ENCODE measurements at regions not wholly inside any gene's neighbourhood (a gene's known extent, or its start where the extent isn't known, plus 50 kb on each side); places are given as distances from the start of the nearest gene placed in this dataset.
A peak's percentile ranks its signal among the peaks of the same experiment; 100 is the strongest.

DNA sequence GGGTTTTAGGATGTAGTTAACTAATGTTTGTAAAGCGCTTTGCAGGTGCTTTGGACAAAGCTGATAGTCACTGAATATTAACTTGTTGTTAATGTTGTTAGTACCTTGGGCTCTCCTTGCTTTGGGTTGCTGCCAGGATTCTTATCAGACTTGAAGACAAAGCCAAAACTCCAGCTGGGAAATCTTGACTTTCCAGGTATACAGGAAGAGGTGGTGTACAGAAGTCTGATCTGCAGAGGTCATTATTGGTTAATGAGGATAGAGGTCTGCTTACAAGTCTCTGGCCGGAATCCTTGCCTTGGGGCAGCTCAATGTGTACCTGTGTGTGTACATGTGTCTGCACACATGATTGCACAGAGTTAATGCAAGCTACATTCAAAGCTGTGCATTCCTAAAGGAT is 96.0 kb upstream of the POU3F1 start:
- H3K4me3 ChIP-seq: no peak overlapping the region
- peaks cover 29% of the 10 kb centered on the region for H3K4me1 ChIP-seq
- H3K36me3 ChIP-seq: no peaks in the 10 kb centered on the region
- no peak overlapping the region for H3K27ac ChIP-seq
- no peaks in the 10 kb centered on the region for H3K27me3 ChIP-seq
- peaks cover 7% of the 10 kb centered on the region for H3K9me3 ChIP-seq (replicated peaks)
- no peak for DNase-seq

DNA sequence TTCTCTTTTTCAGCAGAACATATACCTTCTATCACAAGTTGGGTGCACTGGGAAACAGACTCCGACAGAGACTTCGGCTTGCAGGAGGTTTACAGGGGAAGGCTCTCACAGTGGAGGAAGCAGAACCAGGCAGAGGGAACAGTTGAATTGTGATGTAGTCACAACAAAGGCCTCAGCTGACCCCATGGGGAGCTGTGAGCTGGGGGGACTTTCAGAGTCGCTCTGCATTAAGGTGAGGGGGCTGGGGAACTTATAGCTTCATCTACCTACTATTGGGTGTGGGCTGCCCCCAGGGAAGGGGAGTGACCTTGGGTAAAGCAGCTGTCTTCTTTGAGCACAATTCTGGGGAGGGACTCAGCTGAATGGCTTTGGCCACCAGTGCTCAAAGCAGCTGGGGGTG is 94.9 kb upstream of the POU3F1 start:
- no peak overlapping the region for H3K27ac ChIP-seq
- peaks cover 7% of the 10 kb centered on the region for H3K9me3 ChIP-seq (replicated peaks)
- H3K36me3 ChIP-seq: no peaks in the 10 kb centered on the region
- H3K4me1 ChIP-seq: peaks cover 38% of the 10 kb centered on the region
- no peaks in the 10 kb centered on the region for H3K27me3 ChIP-seq
- no peak for DNase-seq
- no peak overlapping the region for H3K4me3 ChIP-seq

DNA sequence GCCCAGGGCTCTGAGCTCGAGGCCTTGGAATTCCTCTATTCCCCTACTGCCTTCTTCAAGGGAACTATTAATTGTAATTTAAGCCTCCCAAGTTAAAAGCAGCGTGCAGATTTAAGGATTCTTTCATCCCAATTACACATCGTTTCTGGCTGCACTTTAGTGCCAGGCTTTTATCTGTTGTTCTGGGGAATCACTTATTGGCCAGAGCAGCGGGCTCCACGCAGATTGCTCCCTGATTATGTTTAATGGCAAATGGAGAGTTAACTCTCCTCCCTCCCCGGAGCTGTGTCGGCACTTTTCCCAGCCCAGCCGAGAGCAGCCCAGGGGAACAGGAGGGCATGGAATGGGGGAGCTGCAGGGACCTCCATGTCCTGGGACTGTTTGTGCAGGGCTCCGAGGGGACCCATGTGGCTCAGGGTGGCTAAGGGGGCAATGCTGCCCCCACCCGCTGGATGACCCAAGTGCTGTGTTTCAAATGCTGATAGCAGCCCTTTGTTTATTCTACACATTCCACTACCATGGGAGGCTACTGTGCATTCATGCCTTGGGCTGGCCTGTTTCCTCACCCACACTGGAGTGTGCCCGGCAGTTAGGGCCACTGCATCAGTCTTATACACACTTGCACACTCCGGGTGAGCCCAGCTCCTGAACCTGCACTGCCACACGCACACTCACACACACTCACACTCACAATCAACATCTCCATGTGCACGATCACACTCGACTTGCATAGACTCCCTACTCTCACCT is 93.3 kb upstream of the POU3F1 start:
- H3K9me3 ChIP-seq (replicated peaks): no peaks in the 10 kb centered on the region; the same call in 1 of the 2 replicates
- H3K4me1 ChIP-seq: peaks cover 43% of the 10 kb centered on the region
- H3K27ac ChIP-seq: peak overlapping the region; percentile 75; the same call in 1 of the 2 replicates
- H3K4me3 ChIP-seq: peak overlapping the region; percentile 5; the same call in 1 of the 2 replicates
- peak; percentile 70 to 74 for DNase-seq
- no peaks in the 10 kb centered on the region for H3K36me3 ChIP-seq
- H3K27me3 ChIP-seq: no peaks in the 10 kb centered on the region

DNA sequence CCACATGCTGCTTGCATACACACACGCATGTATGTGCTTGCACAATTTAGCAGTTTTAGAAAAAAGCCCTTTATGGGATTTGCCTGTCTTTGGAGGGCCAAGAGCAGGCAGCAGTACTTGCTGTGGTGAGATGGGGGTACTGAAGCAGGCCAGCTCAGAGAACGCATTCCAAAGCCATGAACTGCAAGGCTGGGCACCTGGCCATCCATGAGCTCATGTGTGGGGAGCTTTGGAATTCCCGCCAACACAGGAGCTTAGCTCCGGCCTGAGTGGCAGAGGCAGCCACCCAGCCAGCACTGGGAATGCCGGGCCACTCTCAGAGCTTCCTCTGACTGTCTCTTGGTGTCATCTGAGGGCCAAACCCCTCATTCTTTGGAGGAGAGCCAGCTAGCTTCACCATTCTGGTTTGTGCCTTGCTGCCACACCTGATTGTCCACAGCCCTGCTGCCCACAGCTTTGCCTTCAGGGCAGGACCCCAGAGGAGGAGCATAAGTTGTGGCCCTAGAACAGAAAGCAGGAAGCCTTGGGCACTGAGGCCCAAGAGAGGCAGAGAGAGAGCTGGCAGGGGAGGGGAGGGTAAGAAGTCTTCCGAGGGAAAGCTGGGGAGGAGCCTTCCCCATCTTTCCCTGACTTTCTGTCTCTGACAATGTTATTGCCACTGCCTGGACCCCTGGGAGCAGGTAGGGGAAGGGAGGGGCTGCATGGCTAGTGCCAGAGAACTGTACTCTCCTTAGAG is 92.1 kb upstream of the POU3F1 start:
- Histone ChIP-seq H3K36me3 (no peaks in the 10 kb centered on the region), H3K9me3 (replicated peaks) (no peaks in the 10 kb centered on the region), H3K27ac (peak overlapping the region; percentile 75), H3K4me3 (no peak overlapping the region), H3K27me3 (no peaks in the 10 kb centered on the region), H3K4me1 (peaks cover 43% of the 10 kb centered on the region)
- DNase-seq: peak; percentile 98 to 99

DNA sequence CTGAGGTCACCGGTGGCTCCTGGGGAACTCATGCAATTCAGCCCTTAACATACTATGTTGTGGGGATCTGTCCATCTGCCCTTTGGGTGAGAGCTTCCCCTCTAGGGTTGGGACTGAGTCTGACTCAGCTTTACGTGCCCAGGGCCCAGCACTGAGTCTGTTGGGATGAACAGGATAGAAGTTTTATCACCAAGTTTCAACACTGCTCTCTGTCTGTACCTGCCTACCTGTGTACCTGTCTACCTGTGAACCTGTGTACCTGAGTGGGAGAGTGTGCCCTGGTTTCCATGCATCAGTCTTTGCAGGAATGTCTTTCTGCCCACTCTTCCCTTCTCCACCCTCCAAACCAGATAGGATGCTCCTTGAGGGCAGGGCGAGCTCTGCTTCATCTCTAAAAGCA is 90.6 kb upstream of the POU3F1 start:
- H3K27me3 ChIP-seq: no peaks in the 10 kb centered on the region

DNA sequence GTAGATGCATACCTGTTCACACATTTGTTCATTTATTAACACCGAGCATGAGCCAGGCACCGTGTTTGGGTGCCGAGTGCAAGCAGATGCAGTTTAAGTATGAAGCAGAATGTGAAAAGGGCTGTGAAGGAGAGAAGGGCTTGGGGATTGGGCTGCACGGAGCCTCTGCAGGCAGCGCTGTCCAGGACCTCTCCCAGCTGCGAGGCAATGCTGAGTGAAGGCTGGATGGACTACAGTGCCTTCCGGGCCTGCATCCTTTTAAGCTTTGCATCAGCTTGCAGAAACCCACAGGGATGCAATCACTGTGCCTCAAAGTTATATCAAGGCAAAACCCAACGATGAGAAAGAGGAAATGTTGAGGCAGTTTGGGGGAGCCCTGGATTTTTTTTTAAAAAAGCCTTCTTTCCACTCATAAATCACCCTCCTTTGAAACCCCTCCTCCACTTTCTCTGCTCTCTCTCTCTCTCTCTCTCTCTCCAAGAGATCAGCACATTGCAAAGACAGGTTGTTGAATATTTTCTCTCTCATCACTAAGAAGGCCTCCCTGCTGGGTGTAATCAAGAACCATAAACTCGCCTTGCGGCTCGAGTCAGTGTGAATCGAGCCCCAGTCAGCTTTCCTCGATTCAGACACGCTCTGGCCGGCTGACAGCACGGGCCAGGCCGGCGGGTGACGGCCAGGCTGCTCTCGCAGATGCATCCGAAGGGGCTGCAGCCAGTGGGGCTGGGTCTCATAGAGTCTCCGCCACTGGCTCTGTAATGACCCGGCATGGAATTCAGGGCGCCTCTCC is 89.2 kb upstream of the POU3F1 start:
- Histone ChIP-seq H3K4me1 (peaks cover 64% of the 10 kb centered on the region), H3K36me3 (no peaks in the 10 kb centered on the region), H3K27me3 (no peaks in the 10 kb centered on the region), H3K9me3 (replicated peaks) (no peaks in the 10 kb centered on the region), H3K27ac (no peak overlapping the region), H3K4me3 (no peak overlapping the region)
- DNase-seq: no peak

More for the DNA sequence above, 90.6 kb upstream of the POU3F1 start:
- peaks cover 55% of the 10 kb centered on the region for H3K4me1 ChIP-seq
- H3K27ac ChIP-seq: peak overlapping the region; percentile 75; the same call in 1 of the 2 replicates
- no peak overlapping the region for H3K4me3 ChIP-seq
- DNase-seq: no peak
- no peaks in the 10 kb centered on the region for H3K36me3 ChIP-seq
- no peaks in the 10 kb centered on the region for H3K9me3 ChIP-seq (replicated peaks)

DNA sequence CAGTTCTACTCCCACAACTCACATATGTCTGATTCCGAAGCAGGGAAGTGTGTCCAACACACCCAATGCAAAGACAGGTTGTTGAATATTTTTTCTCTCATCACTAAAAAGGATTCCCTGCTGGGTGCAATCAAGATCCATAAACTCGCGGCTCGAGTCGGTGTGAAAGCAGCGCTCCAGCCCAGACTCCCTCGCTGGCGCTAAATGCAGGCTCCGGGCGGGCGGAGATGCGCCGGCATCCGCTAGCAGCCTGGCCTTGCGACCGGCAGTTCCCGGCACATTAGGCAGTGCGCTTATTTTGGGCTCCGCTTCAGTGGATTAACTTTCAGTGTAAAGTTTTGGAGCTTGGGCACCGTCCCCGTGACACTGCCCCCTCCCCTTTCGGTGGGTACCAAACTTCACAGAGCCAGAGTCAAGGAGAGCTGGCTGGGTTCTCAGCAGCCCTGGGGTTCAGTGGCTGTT is 87.7 kb upstream of the POU3F1 start:
- peaks cover 52% of the 10 kb centered on the region for H3K4me1 ChIP-seq
- DNase-seq: no peak
- no peak overlapping the region for H3K27ac ChIP-seq
- no peak overlapping the region for H3K4me3 ChIP-seq
- H3K27me3 ChIP-seq: no peaks in the 10 kb centered on the region
- H3K36me3 ChIP-seq: no peaks in the 10 kb centered on the region
- no peaks in the 10 kb centered on the region for H3K9me3 ChIP-seq (replicated peaks)

DNA sequence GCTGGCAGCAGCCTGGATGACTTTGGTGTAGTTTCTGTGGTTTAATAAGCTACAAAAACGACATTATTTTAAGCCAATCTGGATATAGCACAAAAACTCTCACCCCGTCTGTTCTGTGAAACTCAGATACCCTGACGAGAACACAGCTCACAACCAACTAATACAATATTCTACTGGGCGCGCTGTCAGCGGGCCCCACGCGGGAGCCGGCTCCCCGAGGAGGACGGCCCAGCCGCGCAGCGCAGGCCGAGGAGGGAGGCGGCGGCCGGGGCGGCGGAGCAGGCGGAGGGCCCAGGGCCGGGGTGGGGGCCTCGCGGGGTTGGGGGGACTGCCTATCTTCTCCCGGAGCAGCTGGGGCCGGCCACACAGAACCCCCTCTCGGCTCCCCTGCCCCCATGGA is 87.2 kb upstream of the POU3F1 start:
- Histone ChIP-seq H3K4me3 (no peak overlapping the region), H3K9me3 (replicated peaks) (no peaks in the 10 kb centered on the region), H3K4me1 (peaks cover 46% of the 10 kb centered on the region), H3K27ac (peak overlapping the region; percentile 73; the same call in 1 of the 2 replicates), H3K27me3 (no peaks in the 10 kb centered on the region), H3K36me3 (no peaks in the 10 kb centered on the region)
- no peak for DNase-seq

DNA sequence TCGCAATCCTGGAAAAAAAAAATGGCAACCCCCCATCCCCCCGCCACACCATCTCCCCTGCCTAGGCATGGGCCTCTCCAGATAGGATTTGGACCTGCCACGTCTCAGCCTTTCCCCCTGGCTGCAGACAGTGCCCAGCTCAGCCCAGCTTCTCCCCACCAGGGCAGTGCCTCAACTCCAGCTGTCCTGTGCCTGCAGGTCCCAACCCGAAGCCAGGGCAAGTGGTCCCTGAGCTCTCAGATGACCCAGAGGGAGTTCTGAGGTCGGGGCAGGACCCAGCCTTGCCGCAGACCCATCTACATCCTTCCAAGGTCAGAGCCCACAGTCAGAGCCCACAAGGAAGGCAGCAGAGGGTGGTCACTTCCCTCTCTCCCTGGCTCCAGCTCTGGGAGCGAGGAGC is 86.7 kb upstream of the POU3F1 start:
- H3K27ac ChIP-seq: peak overlapping the region; percentile 73
- H3K27me3 ChIP-seq: no peaks in the 10 kb centered on the region
- H3K36me3 ChIP-seq: no peaks in the 10 kb centered on the region
- H3K4me3 ChIP-seq: no peak overlapping the region
- H3K9me3 ChIP-seq (replicated peaks): no peaks in the 10 kb centered on the region
- no peak for DNase-seq
- peaks cover 45% of the 10 kb centered on the region for H3K4me1 ChIP-seq

DNA sequence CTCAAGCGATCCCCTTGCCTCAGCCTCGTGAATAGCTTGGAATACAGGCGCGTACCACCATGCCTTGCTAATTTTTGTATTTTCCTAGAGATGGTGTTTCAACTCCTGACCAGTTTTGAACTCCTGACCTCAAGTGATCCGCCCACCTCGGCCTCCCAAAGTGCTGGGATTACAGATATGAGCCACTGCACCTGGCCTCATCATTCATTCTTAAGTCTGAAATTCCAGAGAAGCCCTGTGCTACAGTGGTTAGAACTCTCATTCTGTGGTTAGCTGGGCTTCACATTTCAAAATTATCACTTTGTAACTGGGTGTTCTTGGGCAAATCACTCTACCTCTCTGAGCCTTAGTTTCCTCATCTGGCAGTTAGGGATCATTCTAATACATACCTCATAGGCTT is 86.1 kb upstream of the POU3F1 start:
- DNase-seq: peak; percentile 92 to 96
- H3K9me3 ChIP-seq (replicated peaks): no peaks in the 10 kb centered on the region
- peak overlapping the region; percentile 5; the same call in 1 of the 2 replicates for H3K4me3 ChIP-seq
- peak overlapping the region; percentile 73 for H3K27ac ChIP-seq
- H3K27me3 ChIP-seq: no peaks in the 10 kb centered on the region
- H3K36me3 ChIP-seq: no peaks in the 10 kb centered on the region
- peaks cover 40% of the 10 kb centered on the region for H3K4me1 ChIP-seq

DNA sequence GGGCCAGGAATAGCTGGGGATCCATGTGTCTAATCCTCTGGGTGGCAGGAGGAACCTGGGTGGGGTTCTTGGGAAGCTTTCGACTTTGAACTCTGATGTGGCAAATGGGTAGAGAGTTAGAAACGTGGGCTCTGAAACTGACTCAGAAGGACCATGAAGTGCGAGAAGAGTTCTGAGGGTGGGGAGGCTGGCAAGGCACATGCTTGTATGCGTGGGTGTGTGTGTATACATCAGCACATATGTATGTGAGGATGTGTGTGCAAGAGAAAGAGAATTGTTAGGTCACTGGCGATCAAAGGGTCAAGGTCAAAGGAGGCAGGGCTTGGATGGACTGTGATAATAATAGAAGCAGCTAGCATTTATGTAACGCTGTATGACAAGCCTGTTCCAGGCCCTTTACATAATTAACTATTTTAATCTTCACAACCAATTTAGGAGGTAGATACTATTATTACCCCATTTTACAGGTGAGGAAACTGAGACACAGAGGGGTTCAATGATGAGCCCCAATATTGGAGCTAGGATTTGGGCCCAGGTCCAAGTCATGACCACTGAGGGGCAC is 84.5 kb upstream of the POU3F1 start:
- no peak overlapping the region for H3K27ac ChIP-seq
- H3K36me3 ChIP-seq: no peaks in the 10 kb centered on the region
- H3K9me3 ChIP-seq (replicated peaks): no peaks in the 10 kb centered on the region
- H3K4me1 ChIP-seq: peaks cover 32% of the 10 kb centered on the region
- DNase-seq: no peak
- no peaks in the 10 kb centered on the region for H3K27me3 ChIP-seq
- no peak overlapping the region for H3K4me3 ChIP-seq

DNA sequence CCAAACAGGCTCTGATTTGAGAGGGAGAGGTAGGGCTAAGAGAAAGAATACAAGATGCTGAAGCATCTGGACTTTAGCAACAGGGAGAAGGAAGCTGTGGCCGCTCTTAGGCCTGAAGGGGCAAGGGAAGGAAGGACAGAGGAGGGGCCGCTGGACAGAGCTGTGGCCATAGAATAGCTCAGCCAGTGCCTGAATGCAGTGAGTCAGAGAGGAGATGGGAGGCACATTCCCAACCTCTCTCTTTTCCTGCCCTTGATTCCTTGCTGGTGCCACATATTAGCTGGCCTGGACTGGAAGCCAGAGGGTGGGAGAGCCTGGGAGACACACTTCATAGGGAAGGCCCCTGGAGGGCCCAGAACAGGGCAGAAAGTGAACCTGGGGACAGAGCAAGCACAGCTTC is 83.4 kb upstream of the POU3F1 start:
- Histone ChIP-seq H3K27me3 (no peaks in the 10 kb centered on the region), H3K4me1 (peaks cover 31% of the 10 kb centered on the region), H3K9me3 (replicated peaks) (no peaks in the 10 kb centered on the region), H3K4me3 (no peak overlapping the region), H3K27ac (no peak overlapping the region), H3K36me3 (no peaks in the 10 kb centered on the region)
- no peak for DNase-seq

DNA sequence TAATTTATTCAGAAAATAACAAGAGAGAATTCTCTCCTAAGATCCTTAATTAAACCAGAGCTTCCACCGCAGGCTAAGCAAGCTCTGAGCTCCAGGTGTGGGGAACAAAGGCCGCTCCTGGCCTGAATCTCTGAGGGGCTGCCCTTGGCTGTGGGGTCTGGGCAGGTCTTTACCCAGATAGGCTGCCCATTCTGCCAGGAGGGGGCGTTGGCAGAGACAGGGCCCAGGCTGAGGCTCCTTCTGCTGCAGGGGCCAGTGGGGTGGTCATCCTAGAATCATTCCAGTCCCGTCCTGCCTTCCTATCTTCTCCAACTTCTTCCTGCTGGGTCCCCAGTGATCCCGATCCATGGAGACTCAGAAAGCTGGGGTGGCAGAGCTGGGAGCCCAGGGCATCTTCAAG is 82.9 kb upstream of the POU3F1 start:
- peaks cover 31% of the 10 kb centered on the region for H3K4me1 ChIP-seq
- no peaks in the 10 kb centered on the region for H3K27me3 ChIP-seq
- H3K36me3 ChIP-seq: no peaks in the 10 kb centered on the region
- no peaks in the 10 kb centered on the region for H3K9me3 ChIP-seq (replicated peaks)
- no peak overlapping the region for H3K4me3 ChIP-seq
- DNase-seq: no peak
- no peak overlapping the region for H3K27ac ChIP-seq

DNA sequence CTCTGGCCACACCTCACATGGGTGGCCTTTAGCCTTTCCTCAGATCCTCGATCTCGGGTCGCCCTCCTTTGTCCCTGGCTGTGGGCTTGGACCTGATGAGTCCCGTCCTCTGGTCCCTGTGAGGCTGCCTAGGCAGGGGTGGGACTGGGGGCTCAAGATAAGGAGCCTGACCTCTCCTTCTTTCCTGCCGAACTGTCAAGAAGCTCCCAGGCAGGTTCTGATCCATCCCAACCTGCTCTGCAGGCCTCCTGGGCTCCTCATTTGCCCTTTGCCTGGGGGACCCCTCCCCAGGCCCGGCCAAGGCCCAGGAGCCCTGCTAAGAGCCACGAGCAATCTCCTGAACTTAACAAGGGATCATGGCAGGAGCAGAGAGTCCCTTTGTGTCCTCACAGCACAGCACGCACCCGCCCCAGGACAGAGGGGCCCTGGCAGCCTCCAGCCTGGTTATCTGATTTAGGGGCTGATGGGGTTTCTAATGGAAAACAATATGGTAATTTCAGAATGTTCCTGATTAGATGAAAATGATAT is 82.4 kb upstream of the POU3F1 start:
- no peak overlapping the region for H3K27ac ChIP-seq
- H3K36me3 ChIP-seq: no peaks in the 10 kb centered on the region
- H3K27me3 ChIP-seq: no peaks in the 10 kb centered on the region
- no peak for DNase-seq
- H3K9me3 ChIP-seq (replicated peaks): no peaks in the 10 kb centered on the region
- no peak overlapping the region for H3K4me3 ChIP-seq
- peaks cover 31% of the 10 kb centered on the region for H3K4me1 ChIP-seq

Data from SJCRH30 (cell line).